GM21723 (cell line): ENCODE measurements at regions not wholly inside any gene's neighbourhood (a gene's known extent, or its start where the extent isn't known, plus 50 kb on each side); places are given as distances from the start of the nearest gene placed in this dataset.
"Not testable (repeated sequence)": the region's sequence is repeated elsewhere in the genome, so short reads cannot be mapped to it uniquely, and the experiment has no call there.

Experiments
- ATAC-seq: cut with Tn5 transposase; IDR thresholded peaks from one replicate; pipeline ENCODE4 v1.9.1; 2021; ENCODE audit warnings: mild to moderate bottlenecking, moderate library complexity; ENCODE audit not compliant: unreplicated experiment

DNA sequence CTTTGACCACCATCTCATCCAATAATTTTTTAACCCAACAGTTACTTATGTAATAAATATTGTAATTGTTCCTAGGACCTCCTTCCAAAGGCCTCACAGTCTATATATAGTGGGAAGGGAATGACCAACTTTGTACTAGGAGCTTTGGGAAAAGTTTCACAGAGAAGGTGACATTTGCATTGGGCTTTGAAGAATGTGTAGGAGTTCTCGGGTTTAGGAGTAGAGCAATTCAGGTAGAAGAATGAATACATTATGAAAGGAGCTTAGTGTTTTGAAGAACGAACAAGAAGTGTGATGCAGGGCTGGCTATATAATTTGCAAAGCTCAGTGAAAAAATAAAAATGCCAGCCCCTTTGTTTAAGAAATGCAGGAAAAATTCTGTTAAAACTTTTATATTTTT is 330.4 kb upstream of the DEPDC1 start:
- ATAC-seq, result no peak

DNA sequence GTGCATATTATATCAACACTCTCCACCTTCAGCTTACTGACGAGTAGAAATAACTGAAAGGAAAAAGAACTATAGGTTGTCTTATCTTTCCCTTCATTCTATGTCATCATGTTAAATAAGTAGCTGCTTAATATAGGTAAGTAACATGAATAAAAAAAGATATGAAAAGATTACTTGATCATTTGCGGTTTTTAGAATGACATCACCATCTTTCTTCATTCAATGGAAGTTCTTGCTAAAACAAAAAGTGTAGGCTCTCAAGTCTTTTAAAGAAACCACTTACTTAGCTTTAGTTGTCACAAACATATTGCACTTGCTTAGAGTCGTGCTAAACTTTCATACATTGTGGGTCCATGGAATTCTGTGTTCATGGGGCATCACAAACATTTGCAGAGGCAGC is 331.1 kb upstream of the DEPDC1 start:
- ATAC-seq, result no peak

- ATAC-seq, result no peak
Measured at GRCh38 chr1:68831281-68831680, 334.4 kb upstream of the DEPDC1 start.

- no peak for ATAC-seq
Measured at GRCh38 chr1:68848017-68848416, 351.1 kb upstream of the DEPDC1 start.

- ATAC-seq, result no peak
Measured at GRCh38 chr1:68868606-68869005, 371.7 kb upstream of the DEPDC1 start.

DNA sequence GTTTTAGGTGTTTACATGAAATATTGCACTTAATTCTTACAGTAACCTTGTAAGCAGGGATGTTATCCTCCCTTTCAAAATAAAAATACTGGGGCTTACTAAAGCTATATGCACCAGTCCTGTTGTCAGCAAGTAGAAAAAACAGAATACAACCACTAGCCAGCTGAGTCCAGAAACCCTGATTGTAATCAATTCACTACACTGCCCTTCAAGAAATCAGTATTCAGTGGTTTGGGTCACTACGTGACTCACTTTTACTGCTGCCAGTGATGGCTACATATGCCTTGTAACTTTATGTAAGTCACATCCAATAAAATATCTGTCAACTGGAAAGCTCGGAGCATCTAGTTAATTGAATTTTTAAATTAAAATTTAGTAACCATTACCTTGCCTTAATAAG is 376.3 kb upstream of the DEPDC1 start:
- no peak for ATAC-seq

GRCh38 chr1:68881330-68882194 is 384.7 kb upstream of the DEPDC1 start:
- ATAC-seq, result not testable (repeated sequence)

DNA sequence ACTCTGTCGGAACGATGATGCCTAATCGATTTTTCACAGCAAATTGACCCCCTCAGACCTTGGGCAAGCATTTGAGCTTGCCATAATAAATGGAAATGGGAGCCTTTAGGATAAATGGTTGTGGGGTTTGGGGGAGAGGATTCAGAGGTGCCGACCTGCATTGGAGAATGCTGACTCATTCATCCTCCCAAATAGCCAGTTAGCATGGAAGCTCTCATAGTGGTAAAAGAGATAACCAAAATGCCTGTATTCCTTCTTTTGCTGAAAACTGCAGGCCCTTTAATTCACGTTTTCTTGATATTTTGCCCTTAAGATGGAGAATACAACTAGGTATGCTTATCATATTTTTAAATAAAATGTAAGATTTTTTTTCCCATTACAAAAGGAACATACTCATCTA is 392.6 kb upstream of the DEPDC1 start:
- no peak for ATAC-seq

GRCh38 chr1:68890736-68891135 is 393.9 kb upstream of the DEPDC1 start:
- no peak for ATAC-seq

GRCh38 chr1:68904477-68904876 is 407.6 kb upstream of the DEPDC1 start:
- ATAC-seq, result no peak

- no peak for ATAC-seq
Measured at GRCh38 chr1:68906431-68906830, 409.5 kb upstream of the DEPDC1 start.

GRCh38 chr1:68907491-68907890 is 410.6 kb upstream of the DEPDC1 start:
- no peak for ATAC-seq

DNA sequence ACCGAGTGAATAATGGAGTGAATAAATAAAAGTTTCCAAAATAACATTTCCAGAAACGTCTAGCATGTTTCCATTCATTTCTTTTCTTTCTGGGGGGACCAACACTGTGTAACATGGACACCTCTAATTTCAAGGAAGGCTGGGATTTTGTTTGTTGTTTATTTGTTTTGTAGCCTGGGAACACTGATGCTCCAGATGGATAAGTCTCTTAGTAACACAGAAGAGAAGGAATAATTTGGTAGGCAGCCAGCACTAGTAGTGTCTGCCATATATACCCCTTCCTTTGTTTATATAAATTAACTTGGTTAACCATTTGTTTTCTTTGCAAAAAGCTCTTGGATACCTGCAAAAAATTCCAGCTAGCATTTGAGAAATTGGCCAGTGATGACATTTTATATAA is 411.4 kb upstream of the DEPDC1 start:
- no peak for ATAC-seq

- no peak for ATAC-seq
Measured at GRCh38 chr1:68916221-68916902, 419.5 kb upstream of the DEPDC1 start.

- no peak for ATAC-seq
Measured at GRCh38 chr1:68917456-68917855, 420.6 kb upstream of the DEPDC1 start.

GRCh38 chr1:68918563-68918962 is 421.7 kb upstream of the DEPDC1 start:
- no peak for ATAC-seq

DNA sequence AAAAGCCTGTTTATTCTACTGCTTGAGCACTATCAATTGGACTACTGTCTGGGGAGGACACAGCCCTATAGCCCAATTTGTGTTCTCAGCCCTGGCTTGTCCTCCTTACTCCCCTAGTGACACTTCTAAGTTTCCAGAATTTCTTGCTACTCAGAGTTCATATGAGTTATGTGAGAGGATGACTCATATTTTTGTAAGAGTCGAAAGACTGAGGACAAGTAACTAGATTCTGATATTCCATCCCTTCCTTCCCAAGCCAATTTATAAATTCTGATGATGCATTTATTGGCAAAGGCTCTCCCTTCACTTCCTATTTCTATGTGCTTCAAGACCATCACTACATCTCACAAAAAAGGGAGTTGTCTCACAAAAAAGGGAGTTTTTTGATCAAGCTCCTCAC is 422.2 kb upstream of the DEPDC1 start:
- ATAC-seq, result no peak

- not testable (repeated sequence) for ATAC-seq
Measured at GRCh38 chr1:68923475-68924088, 426.7 kb upstream of the DEPDC1 start.

GRCh38 chr1:68930101-68930500 is 433.2 kb upstream of the DEPDC1 start:
- no peak for ATAC-seq

- no peak for ATAC-seq
Measured at GRCh38 chr1:68936530-68936929, 439.6 kb upstream of the DEPDC1 start.

- ATAC-seq, result no peak
Measured at GRCh38 chr1:68938051-68938666, 441.3 kb upstream of the DEPDC1 start.
